Bronchial epithelial cell (primary cell): ENCODE measurements at regions not wholly inside any gene's neighbourhood (a gene's known extent, or its start where the extent isn't known, plus 50 kb on each side); places are given as distances from the start of the nearest gene placed in this dataset.

Source experiments
- DNase-seq: peaks from one replicate; pipeline ENCODE4 v3.0.0-alpha.2; 2010; ENCODE audit warnings: low read depth
- FAIRE-seq: peaks from 2 replicates; lab custom pipeline; 2011; peaks lifted over from hg19 to GRCh38; lab: Jason Lieb, UNC
- H3K27me3 ChIP-seq: 2 replicates; pipeline ENCODE4 v1.5.1; 2011; ENCODE audit warnings: low read length; ENCODE audit not compliant: control insufficient read depth, insufficient read depth
- H3K36me3 ChIP-seq: 2 replicates; pipeline ENCODE4 v1.5.1; 2011; ENCODE audit warnings: low read length; ENCODE audit not compliant: control insufficient read depth, insufficient read depth
- H3K4me3 ChIP-seq: 2 replicates; pipeline ENCODE4 v1.5.1; 2011; ENCODE audit warnings: mild to moderate bottlenecking, low read depth, low read length, control low read depth
- TF ChIP-seq, protein P1 (sequence below): IDR thresholded peaks from 2 replicates; pipeline ENCODE4 v1.5.1; 2011; ENCODE audit warnings: mild to moderate bottlenecking, moderate library complexity, low read length, control low read depth, inconsistent platforms; ENCODE audit not compliant: insufficient read depth, severe bottlenecking

DNA sequence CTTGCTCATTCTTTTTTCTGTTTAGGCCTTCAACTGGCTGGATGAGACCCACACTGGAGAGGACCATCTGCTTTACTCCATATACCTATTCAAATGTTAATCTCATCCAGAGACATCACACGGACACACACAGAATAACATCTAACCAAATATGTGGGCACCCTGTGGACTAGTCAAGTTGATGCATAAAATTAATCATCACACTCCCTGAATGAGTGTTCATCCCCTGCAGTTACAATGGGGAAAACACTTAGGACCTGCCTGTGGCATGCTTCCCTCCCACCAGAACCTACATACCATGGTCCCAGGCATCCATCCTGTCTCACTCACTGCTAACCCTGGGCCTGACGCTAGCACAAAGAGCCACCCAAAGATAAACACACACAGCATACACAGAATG, 112.8 kb upstream of the TEX51 start:
- DNase-seq, result no peak

DNA sequence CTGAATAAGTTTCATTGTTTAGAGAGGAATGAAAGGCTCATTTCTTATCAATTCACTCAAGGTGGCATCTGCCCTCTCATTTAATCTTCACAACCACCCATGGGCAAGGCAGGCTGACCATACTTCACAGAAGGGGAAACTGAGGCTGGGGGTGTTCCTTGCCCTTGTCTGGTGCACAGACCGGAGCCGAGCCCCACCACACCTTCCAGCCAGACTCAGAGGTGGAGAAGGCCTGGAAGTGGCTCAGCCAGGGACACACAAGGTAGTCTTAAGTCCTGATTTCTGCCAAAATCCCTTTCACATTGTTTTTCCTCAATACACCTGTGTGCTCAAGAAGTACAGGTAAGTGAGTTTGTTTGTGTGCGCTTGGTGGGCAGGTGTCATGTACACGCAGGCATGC, 111.9 kb upstream of the TEX51 start:
- FAIRE-seq (no peak), DNase-seq (no peak)
- TF ChIP-seq, protein P1, sequence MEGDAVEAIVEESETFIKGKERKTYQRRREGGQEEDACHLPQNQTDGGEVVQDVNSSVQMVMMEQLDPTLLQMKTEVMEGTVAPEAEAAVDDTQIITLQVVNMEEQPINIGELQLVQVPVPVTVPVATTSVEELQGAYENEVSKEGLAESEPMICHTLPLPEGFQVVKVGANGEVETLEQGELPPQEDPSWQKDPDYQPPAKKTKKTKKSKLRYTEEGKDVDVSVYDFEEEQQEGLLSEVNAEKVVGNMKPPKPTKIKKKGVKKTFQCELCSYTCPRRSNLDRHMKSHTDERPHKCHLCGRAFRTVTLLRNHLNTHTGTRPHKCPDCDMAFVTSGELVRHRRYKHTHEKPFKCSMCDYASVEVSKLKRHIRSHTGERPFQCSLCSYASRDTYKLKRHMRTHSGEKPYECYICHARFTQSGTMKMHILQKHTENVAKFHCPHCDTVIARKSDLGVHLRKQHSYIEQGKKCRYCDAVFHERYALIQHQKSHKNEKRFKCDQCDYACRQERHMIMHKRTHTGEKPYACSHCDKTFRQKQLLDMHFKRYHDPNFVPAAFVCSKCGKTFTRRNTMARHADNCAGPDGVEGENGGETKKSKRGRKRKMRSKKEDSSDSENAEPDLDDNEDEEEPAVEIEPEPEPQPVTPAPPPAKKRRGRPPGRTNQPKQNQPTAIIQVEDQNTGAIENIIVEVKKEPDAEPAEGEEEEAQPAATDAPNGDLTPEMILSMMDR, result no peak
- Histone ChIP-seq H3K4me3 (no peak overlapping the region), H3K36me3 (no peaks in the 10 kb centered on the region), H3K27me3 (no peaks in the 10 kb centered on the region)

More for the DNA sequence above, 112.8 kb upstream of the TEX51 start:
- Histone ChIP-seq H3K4me3 (no peak overlapping the region), H3K36me3 (no peaks in the 10 kb centered on the region), H3K27me3 (no peaks in the 10 kb centered on the region)
- no peak for FAIRE-seq
- TF ChIP-seq, protein P1, result no peak

DNA sequence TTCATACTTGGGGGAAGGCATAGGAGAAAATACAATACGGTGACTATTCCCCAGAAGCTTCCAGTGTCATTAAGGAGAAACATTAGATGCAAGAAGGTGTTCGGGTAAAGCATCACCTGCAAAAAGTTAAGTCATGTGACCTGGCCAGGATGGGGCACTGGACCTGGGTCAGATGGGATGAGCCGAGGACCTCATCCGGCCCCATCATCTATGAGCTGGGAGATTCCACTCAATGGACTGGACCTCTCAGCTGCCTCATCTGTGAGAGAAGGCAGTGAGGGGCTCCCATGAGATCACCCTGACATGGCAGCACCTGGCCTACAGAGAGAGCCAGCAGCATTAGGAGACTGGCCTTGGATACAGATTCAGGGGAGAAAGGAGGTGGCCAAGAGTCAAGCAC, 111.4 kb upstream of the TEX51 start:
- TF ChIP-seq, protein P1, result no peak
- DNase-seq (no peak), FAIRE-seq (no peak)
- Histone ChIP-seq H3K4me3 (no peak overlapping the region), H3K36me3 (no peaks in the 10 kb centered on the region), H3K27me3 (no peaks in the 10 kb centered on the region)

DNA sequence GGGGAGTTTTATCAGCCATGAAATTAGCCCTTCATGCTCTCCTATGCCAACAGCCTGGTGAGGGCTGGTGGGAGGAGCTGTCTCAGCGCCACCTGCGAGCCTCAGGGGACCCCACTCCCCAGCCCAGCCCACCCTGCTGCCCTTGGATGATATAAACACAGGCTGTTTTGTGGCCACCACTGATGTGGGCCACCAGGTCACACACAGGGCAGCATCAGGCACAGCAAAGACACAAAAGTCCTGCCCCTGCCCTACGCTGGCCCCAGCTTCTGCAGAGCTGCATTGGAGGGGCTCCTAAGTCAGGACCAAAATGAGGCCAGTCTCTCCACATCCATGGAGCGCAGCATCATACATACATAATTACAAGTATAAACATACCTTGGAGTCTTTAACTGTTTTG, 110.6 kb upstream of the TEX51 start:
- no peak for FAIRE-seq
- TF ChIP-seq, protein P1, result no peak
- Histone ChIP-seq H3K27me3 (no peaks in the 10 kb centered on the region), H3K36me3 (no peaks in the 10 kb centered on the region), H3K4me3 (no peak overlapping the region)
- DNase-seq, result no peak

DNA sequence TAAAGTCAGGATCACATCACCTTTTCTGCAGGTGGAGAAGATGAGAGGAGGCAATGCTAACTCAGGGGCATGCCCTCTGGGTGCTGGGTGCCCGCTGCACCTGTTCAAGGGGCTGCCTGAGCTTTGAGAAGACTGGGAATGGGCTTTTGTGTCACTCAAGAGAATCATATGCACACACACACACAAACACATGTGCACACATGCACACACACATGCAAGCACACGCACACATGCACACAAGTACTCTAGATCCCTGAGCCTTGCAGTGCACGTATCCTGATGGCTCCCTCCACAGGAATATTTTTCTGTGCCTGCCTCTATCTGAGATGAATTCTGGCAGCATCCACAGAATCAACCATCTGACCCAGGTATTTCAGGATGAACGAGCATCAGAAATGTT, 110.0 kb upstream of the TEX51 start:
- FAIRE-seq (no peak), DNase-seq (no peak)
- no peak overlapping the region for H3K4me3 ChIP-seq
- no peaks in the 10 kb centered on the region for H3K27me3 ChIP-seq
- TF ChIP-seq, protein P1, result no peak
- H3K36me3 ChIP-seq, result no peaks in the 10 kb centered on the region
